Hepatocyte (in vitro differentiated cells): ENCODE measurements at regions not wholly inside any gene's neighbourhood (a gene's known extent, or its start where the extent isn't known, plus 50 kb on each side); places are given as distances from the start of the nearest gene placed in this dataset.

Source experiments
- EZH2 ChIP-seq: fragments of 200-600 bp; sonication (generic); IDR thresholded peaks from 2 replicates; pipeline ENCODE4 v1.6.1; 2016; ENCODE audit warnings: antibody characterized with exemption, mild to moderate bottlenecking, borderline replicate concordance
- EZH2phosphoT487 ChIP-seq: fragments of 200-600 bp; sonication (generic); IDR thresholded peaks from one replicate; pipeline ENCODE4 v1.6.1; 2018; ENCODE audit warnings: antibody characterized with exemption, mild to moderate bottlenecking, low read depth, moderate library complexity; ENCODE audit not compliant: unreplicated experiment, severe bottlenecking
- TF ChIP-seq, protein P1 (sequence below): fragments of 200-600 bp; sonication (generic); IDR thresholded peaks from 2 replicates; pipeline ENCODE4 v1.5.1; 2016; ENCODE audit warnings: antibody characterized with exemption, mild to moderate bottlenecking; ENCODE audit not compliant: poor library complexity

DNA sequence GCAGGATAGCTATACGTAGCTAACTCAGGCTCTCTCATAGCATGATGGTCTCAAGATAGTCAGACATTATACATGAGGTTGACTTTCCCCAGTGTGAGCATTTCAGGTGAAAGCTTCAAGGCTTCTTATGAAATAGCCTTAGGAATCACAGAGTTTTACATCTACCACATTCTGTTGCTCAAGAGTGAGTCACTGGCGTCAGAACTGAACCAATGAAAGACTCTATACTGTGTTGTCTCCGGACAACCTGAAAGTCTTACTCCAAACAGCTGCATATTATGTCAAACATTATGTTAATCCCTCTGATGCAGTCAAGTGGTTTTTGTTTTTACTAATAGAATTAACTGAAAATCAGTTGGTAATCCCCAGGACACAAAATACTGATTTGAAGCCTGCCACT is 79.8 kb upstream of the TRDN start:
- TF ChIP-seq EZH2phosphoT487: no peak
- TF ChIP-seq, protein P1, sequence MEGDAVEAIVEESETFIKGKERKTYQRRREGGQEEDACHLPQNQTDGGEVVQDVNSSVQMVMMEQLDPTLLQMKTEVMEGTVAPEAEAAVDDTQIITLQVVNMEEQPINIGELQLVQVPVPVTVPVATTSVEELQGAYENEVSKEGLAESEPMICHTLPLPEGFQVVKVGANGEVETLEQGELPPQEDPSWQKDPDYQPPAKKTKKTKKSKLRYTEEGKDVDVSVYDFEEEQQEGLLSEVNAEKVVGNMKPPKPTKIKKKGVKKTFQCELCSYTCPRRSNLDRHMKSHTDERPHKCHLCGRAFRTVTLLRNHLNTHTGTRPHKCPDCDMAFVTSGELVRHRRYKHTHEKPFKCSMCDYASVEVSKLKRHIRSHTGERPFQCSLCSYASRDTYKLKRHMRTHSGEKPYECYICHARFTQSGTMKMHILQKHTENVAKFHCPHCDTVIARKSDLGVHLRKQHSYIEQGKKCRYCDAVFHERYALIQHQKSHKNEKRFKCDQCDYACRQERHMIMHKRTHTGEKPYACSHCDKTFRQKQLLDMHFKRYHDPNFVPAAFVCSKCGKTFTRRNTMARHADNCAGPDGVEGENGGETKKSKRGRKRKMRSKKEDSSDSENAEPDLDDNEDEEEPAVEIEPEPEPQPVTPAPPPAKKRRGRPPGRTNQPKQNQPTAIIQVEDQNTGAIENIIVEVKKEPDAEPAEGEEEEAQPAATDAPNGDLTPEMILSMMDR: no peak
- no peak for TF ChIP-seq EZH2
